HCT116 (cell line): ENCODE measurements at regions not wholly inside any gene's neighbourhood (a gene's known extent, or its start where the extent isn't known, plus 50 kb on each side); places are given as distances from the start of the nearest gene placed in this dataset.

Experiments
- ATAC-seq: fragments of 200-7000 bp; cut with Tn5 transposase; 2 replicates; pipeline ENCODE4 v1.9.1; 2020; ENCODE audit warnings: mild to moderate bottlenecking, moderate library complexity
- BruUV-seq: library from RNA; stranded (reverse); fragments of 400-500 nt; replicated peaks from 2 replicates; lab custom pipeline; 2021; lab: Mats Ljungman, UMichigan
- CTCF ChIA-PET: fragments of 300-600 bp; sonication (Branson Sonifier 250); formaldehyde crosslinking; loops from one replicate; lab custom pipeline; 2021; ENCODE audit warnings: antibody characterized with exemption; lab: Charles Lee
- POLR2A ChIA-PET: fragments of 300-600, 350-600 bp; sonication (Branson Sonifier 250); formaldehyde crosslinking; loops from one replicate; lab custom pipeline; 2021; ENCODE audit warnings: antibody characterized with exemption; lab: Charles Lee
- RAD21 ChIA-PET, 2 experiments: fragments of 300-600 bp; sonication (Branson Sonifier 250); formaldehyde crosslinking; loops; one replicate each; lab custom pipeline; 2023; ENCODE audit warnings: low total read pairs in 2 of 2; ENCODE audit not compliant: uncharacterized antibody in 2 of 2, unreplicated experiment in 2 of 2, low non-redundant PET in 1 of 2; lab: Charles Lee
- DNase-seq: peaks from one replicate; pipeline ENCODE4 v3.0.0-alpha.2; 2010; ENCODE audit warnings: low read depth, low spot score
- H2AFZ ChIP-seq: fragments of 200-600 bp; shearing (Covaris generic), sonication (generic); 2 replicates; pipeline ENCODE4 v1.6.1; 2017; ENCODE audit warnings: low read depth, mixed run types, mixed read lengths, antibody characterized with exemption, low read length; ENCODE audit not compliant: poor library complexity, severe bottlenecking
- H3K27ac ChIP-seq: 2 replicates; pipeline ENCODE4 v1.5.1; 2012; ENCODE audit warnings: low read depth, low read length
- H3K27me3 ChIP-seq: fragments of 200-600 bp; sonication (generic); 2 replicates; pipeline ENCODE4 v1.6.1; 2016; ENCODE audit warnings: mixed run types, low read length, mixed read lengths; ENCODE audit not compliant: insufficient read depth
- H3K36me3 ChIP-seq, 2 experiments: fragments of 200-500 bp in 1 of 2; fragments of 200-600 bp in 1 of 2; sonication (Bioruptor generic) in 1 of 2; sonication (generic) in 1 of 2; 2 replicates each; pipeline versions ENCODE4 v1.5.1 to v1.6.1; 2014 to 2016; ENCODE audit warnings: low read length in 2 of 2, inconsistent platforms in 1 of 2, mixed read lengths in 1 of 2, mixed run types in 1 of 2; ENCODE audit not compliant: insufficient read depth in 2 of 2, control insufficient read depth in 1 of 2
- H3K4me1 ChIP-seq, 2 experiments: fragments of 200-600 bp in 1 of 2; sonication (generic) in 1 of 2; 2 replicates each; pipeline versions ENCODE4 v1.5.1 to v1.6.1; 2012 to 2017; ENCODE audit warnings: low read length in 2 of 2, inconsistent platforms in 1 of 2, mild to moderate bottlenecking in 1 of 2, mixed read lengths in 1 of 2, mixed run types in 1 of 2, moderate library complexity in 1 of 2; ENCODE audit not compliant: insufficient read depth in 2 of 2, control insufficient read depth in 1 of 2
- H3K4me2 ChIP-seq: fragments of 200-600 bp; sonication (generic); 2 replicates; pipeline ENCODE4 v1.6.1; 2017; ENCODE audit warnings: mixed run types, low read length, mixed read lengths
- H3K4me3 ChIP-seq, 2 experiments: fragments of 200-600 bp in 1 of 2; sonication (generic) in 1 of 2; replicated peaks in 1 of 2; 2 replicates each; pipeline ENCODE4 v1.5.1; 2011 to 2016; ENCODE audit warnings: low read length in 2 of 2, control low read depth in 1 of 2, low read depth in 1 of 2, mild to moderate bottlenecking in 1 of 2, mixed read lengths in 1 of 2, mixed run types in 1 of 2
- H3K79me2 ChIP-seq: fragments of 200-600 bp; sonication (generic); 2 replicates; pipeline ENCODE4 v1.6.1; 2017; ENCODE audit warnings: mild to moderate bottlenecking, mixed run types, low read length, moderate library complexity, mixed read lengths; ENCODE audit not compliant: insufficient read depth
- H3K9ac ChIP-seq: fragments of 200-600 bp; sonication (generic); 2 replicates; pipeline ENCODE4 v1.6.1; 2016; ENCODE audit warnings: low read length, mixed read lengths
- H3K9me2 ChIP-seq: fragments of 200-600 bp; sonication (generic), shearing (Covaris generic); 2 replicates; pipeline ENCODE4 v1.6.1; 2017; ENCODE audit warnings: mixed run types, mild to moderate bottlenecking, moderate library complexity; ENCODE audit not compliant: insufficient read depth
- H3K9me3 ChIP-seq, 2 experiments: fragments of 200-500 bp in 1 of 2; fragments of 200-600 bp in 1 of 2; sonication (Bioruptor generic) in 1 of 2; sonication (generic) in 1 of 2; 2 replicates each; pipeline ENCODE4 v1.6.1; 2014 to 2017; ENCODE audit warnings: low read length in 2 of 2, mixed read lengths in 2 of 2, inconsistent platforms in 1 of 2, low read depth in 1 of 2, mild to moderate bottlenecking in 1 of 2, mixed run types in 1 of 2, moderate library complexity in 1 of 2; ENCODE audit not compliant: control insufficient read depth in 1 of 2, insufficient read depth in 1 of 2
- H4K20me1 ChIP-seq: fragments of 200-600 bp; sonication (generic), shearing (Covaris generic); 2 replicates; pipeline ENCODE4 v1.6.1; 2017; ENCODE audit warnings: mixed run types, mild to moderate bottlenecking, moderate library complexity; ENCODE audit not compliant: insufficient read depth
- CBX3 ChIP-seq: IDR thresholded peaks from 2 replicates; pipeline ENCODE4 v1.6.1; 2012; ENCODE audit warnings: low read depth
- CEBPB ChIP-seq: IDR thresholded peaks from 2 replicates; pipeline ENCODE4 v1.6.1; 2012; ENCODE audit warnings: low read depth
- EGR1 ChIP-seq: IDR thresholded peaks from 2 replicates; pipeline ENCODE4 v1.6.1; 2012; ENCODE audit warnings: low read depth
- EZH2 ChIP-seq: fragments of 200-600 bp; sonication (generic); IDR thresholded peaks from 2 replicates; pipeline ENCODE4 v1.6.1; 2017; ENCODE audit warnings: antibody characterized with exemption, mixed run types
- EZH2phosphoT487 ChIP-seq: fragments of 200-600 bp; IDR thresholded peaks from 2 replicates; pipeline ENCODE4 v1.6.1; 2018; ENCODE audit warnings: antibody characterized with exemption, borderline replicate concordance
- FOSL1 ChIP-seq: IDR thresholded peaks from 2 replicates; pipeline ENCODE4 v1.6.1; 2012; ENCODE audit warnings: low read depth
- JUND ChIP-seq: IDR thresholded peaks from 2 replicates; pipeline ENCODE4 v1.6.1; 2012
- POLR2AphosphoS5 ChIP-seq: IDR thresholded peaks from 2 replicates; pipeline ENCODE4 v1.6.1; 2011; ENCODE audit warnings: mild to moderate bottlenecking, low read depth, low read length, moderate library complexity
- RAD21 ChIP-seq: IDR thresholded peaks from 2 replicates; pipeline ENCODE4 v1.6.1; 2012; ENCODE audit warnings: low read depth, mild to moderate bottlenecking
- SIN3A ChIP-seq: IDR thresholded peaks from 2 replicates; pipeline ENCODE4 v1.6.1; 2012; ENCODE audit warnings: low read depth
- SP1 ChIP-seq: IDR thresholded peaks from 2 replicates; pipeline ENCODE4 v1.6.1; 2012; ENCODE audit warnings: low read depth
- SRF ChIP-seq: IDR thresholded peaks from 2 replicates; pipeline ENCODE4 v1.6.1; 2012; ENCODE audit warnings: low read depth
- TCF7L2 ChIP-seq: IDR thresholded peaks from 2 replicates; pipeline ENCODE4 v1.7.0; 2011; ENCODE audit warnings: borderline replicate concordance, inconsistent platforms; ENCODE audit not compliant: insufficient read depth, insufficient read length; ENCODE audit errors: extremely low read depth
- YY1 ChIP-seq: IDR thresholded peaks from 2 replicates; pipeline ENCODE4 v1.6.1; 2011; ENCODE audit warnings: low read length, low read depth, moderate library complexity, mild to moderate bottlenecking; ENCODE audit not compliant: insufficient replicate concordance; ENCODE audit errors: extremely low read depth
- ZFX ChIP-seq: fragments of 450-650 bp; IDR thresholded peaks from 2 replicates; pipeline ENCODE4 v1.6.1; 2017
- intact Hi-C: fragments of 100-400 bp; cut with micrococcal nuclease; formaldehyde crosslinking; loops from 2 replicates; pipeline ENCODE4 v1.10.0; 2022
- TF ChIP-seq, protein P1 (sequence below): IDR thresholded peaks from 2 replicates; pipeline ENCODE4 v1.6.1; 2012
- TF ChIP-seq, protein P2 (sequence below): IDR thresholded peaks from 2 replicates; pipeline ENCODE4 v1.6.1; 2012
- TF ChIP-seq, protein P3 (sequence below): IDR thresholded peaks from 2 replicates; pipeline ENCODE4 v1.6.1; 2012; ENCODE audit warnings: low read depth
- TF ChIP-seq, protein P4 (sequence below): IDR thresholded peaks from 2 replicates; pipeline ENCODE4 v1.6.1; 2011; ENCODE audit warnings: mild to moderate bottlenecking, low read length, moderate library complexity; ENCODE audit not compliant: insufficient replicate concordance; ENCODE audit errors: extremely low read depth

GRCh38 chr2:191479680-191480023, 198.3 kb upstream of the NABP1 start:
- intact Hi-C loops, result no loop called here
- ChIA-PET RAD21 (no interaction called here), POLR2A (no interaction called here)
- TF ChIP-seq SP1, result no peak
- TF ChIP-seq CBX3, result no peak
- TF ChIP-seq SIN3A, result no peak
- no peak for TF ChIP-seq FOSL1
- no peak for TF ChIP-seq ZFX
- no peak for TF ChIP-seq SRF
- TF ChIP-seq, protein P1, sequence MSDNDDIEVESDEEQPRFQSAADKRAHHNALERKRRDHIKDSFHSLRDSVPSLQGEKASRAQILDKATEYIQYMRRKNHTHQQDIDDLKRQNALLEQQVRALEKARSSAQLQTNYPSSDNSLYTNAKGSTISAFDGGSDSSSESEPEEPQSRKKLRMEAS, result no peak
- no peak for TF ChIP-seq EZH2
- no peak for TF ChIP-seq CEBPB
- TF ChIP-seq TCF7L2, result no peak
- TF ChIP-seq, protein P2, sequence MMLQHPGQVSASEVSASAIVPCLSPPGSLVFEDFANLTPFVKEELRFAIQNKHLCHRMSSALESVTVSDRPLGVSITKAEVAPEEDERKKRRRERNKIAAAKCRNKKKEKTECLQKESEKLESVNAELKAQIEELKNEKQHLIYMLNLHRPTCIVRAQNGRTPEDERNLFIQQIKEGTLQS, result no peak
- TF ChIP-seq RAD21, result no peak
- TF ChIP-seq POLR2AphosphoS5, result no peak
- TF ChIP-seq, protein P3, sequence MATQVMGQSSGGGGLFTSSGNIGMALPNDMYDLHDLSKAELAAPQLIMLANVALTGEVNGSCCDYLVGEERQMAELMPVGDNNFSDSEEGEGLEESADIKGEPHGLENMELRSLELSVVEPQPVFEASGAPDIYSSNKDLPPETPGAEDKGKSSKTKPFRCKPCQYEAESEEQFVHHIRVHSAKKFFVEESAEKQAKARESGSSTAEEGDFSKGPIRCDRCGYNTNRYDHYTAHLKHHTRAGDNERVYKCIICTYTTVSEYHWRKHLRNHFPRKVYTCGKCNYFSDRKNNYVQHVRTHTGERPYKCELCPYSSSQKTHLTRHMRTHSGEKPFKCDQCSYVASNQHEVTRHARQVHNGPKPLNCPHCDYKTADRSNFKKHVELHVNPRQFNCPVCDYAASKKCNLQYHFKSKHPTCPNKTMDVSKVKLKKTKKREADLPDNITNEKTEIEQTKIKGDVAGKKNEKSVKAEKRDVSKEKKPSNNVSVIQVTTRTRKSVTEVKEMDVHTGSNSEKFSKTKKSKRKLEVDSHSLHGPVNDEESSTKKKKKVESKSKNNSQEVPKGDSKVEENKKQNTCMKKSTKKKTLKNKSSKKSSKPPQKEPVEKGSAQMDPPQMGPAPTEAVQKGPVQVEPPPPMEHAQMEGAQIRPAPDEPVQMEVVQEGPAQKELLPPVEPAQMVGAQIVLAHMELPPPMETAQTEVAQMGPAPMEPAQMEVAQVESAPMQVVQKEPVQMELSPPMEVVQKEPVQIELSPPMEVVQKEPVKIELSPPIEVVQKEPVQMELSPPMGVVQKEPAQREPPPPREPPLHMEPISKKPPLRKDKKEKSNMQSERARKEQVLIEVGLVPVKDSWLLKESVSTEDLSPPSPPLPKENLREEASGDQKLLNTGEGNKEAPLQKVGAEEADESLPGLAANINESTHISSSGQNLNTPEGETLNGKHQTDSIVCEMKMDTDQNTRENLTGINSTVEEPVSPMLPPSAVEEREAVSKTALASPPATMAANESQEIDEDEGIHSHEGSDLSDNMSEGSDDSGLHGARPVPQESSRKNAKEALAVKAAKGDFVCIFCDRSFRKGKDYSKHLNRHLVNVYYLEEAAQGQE, result no peak
- TF ChIP-seq EGR1, result no peak
- no peak for TF ChIP-seq JUND
- TF ChIP-seq YY1, result no peak
- no peak for TF ChIP-seq EZH2phosphoT487
- TF ChIP-seq, protein P4, sequence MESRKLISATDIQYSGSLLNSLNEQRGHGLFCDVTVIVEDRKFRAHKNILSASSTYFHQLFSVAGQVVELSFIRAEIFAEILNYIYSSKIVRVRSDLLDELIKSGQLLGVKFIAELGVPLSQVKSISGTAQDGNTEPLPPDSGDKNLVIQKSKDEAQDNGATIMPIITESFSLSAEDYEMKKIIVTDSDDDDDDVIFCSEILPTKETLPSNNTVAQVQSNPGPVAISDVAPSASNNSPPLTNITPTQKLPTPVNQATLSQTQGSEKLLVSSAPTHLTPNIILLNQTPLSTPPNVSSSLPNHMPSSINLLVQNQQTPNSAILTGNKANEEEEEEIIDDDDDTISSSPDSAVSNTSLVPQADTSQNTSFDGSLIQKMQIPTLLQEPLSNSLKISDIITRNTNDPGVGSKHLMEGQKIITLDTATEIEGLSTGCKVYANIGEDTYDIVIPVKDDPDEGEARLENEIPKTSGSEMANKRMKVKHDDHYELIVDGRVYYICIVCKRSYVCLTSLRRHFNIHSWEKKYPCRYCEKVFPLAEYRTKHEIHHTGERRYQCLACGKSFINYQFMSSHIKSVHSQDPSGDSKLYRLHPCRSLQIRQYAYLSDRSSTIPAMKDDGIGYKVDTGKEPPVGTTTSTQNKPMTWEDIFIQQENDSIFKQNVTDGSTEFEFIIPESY, result no peak
- TF ChIP-seq, all 23 proteins: peak for 0
- no TSS peak for BruUV-seq
- Histone ChIP-seq H3K9me2 (no peaks in the 10 kb centered on the region), H3K9ac (no peak overlapping the region), H3K79me2 (no peaks in the 10 kb centered on the region), H3K27me3 (no peaks in the 10 kb centered on the region), H3K4me3 (no peak overlapping the region), H3K9me3 (no peaks in the 10 kb centered on the region; a peak in 1 of 4 replicates), H3K4me1 (no peaks in the 10 kb centered on the region), H3K27ac (no peak overlapping the region), H4K20me1 (no peaks in the 10 kb centered on the region), H3K36me3 (no peaks in the 10 kb centered on the region), H2AFZ (no peak overlapping the region), H3K4me2 (no peak overlapping the region)
- DNase-seq (no peak), ATAC-seq (no peak)
- CTCF ChIA-PET, result no interaction called here
